B cell (primary cell): ENCODE measurements at regions not wholly inside any gene's neighbourhood (a gene's known extent, or its start where the extent isn't known, plus 50 kb on each side); places are given as distances from the start of the nearest gene placed in this dataset.
"Not testable (repeated sequence)": the region's sequence is repeated elsewhere in the genome, so short reads cannot be mapped to it uniquely, and the experiment has no call there.

ENCODE experiments used
- EZH2 ChIP-seq: IDR thresholded peaks from 2 replicates; pipeline ENCODE4 v1.6.1; 2012; ENCODE audit warnings: borderline replicate concordance, low read depth, mild to moderate bottlenecking, moderate library complexity, low read length; ENCODE audit not compliant: insufficient read depth, poor library complexity, severe bottlenecking
- TF ChIP-seq, protein P1 (sequence below): fragments of 200-600 bp; IDR thresholded peaks from one replicate; pipeline ENCODE4 v1.8.0; 2022; ENCODE audit warnings: antibody characterized with exemption, mild to moderate bottlenecking

- TF ChIP-seq, protein P1, sequence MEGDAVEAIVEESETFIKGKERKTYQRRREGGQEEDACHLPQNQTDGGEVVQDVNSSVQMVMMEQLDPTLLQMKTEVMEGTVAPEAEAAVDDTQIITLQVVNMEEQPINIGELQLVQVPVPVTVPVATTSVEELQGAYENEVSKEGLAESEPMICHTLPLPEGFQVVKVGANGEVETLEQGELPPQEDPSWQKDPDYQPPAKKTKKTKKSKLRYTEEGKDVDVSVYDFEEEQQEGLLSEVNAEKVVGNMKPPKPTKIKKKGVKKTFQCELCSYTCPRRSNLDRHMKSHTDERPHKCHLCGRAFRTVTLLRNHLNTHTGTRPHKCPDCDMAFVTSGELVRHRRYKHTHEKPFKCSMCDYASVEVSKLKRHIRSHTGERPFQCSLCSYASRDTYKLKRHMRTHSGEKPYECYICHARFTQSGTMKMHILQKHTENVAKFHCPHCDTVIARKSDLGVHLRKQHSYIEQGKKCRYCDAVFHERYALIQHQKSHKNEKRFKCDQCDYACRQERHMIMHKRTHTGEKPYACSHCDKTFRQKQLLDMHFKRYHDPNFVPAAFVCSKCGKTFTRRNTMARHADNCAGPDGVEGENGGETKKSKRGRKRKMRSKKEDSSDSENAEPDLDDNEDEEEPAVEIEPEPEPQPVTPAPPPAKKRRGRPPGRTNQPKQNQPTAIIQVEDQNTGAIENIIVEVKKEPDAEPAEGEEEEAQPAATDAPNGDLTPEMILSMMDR, result not testable (repeated sequence)
- TF ChIP-seq EZH2, result not testable (repeated sequence)
Measured at GRCh38 chr1:91204150-91204549, 182.3 kb upstream of the ZNF644 start.
